H1 (cell line): ENCODE measurements at regions not wholly inside any gene's neighbourhood (a gene's known extent, or its start where the extent isn't known, plus 50 kb on each side); places are given as distances from the start of the nearest gene placed in this dataset.

ENCODE experiments used
- CTCF ChIA-PET: fragments of 300-600 bp; sonication (Branson Sonifier 250); formaldehyde crosslinking; loops from one replicate; lab custom pipeline; 2021; ENCODE audit not compliant: partially characterized antibody; lab: Charles Lee
- POLR2A ChIA-PET: fragments of 300-600 bp; sonication (Branson Sonifier 250); formaldehyde crosslinking; loops from one replicate; lab custom pipeline; 2021; ENCODE audit warnings: inconsistent platforms; ENCODE audit not compliant: partially characterized antibody; lab: Charles Lee
- DNase-seq, 2 experiments: peaks; one replicate each; pipeline versions ENCODE4 v3.0.0 to v3.0.0-alpha.2; 2010 to 2022; ENCODE audit warnings: low spot score in 2 of 2, low read depth in 1 of 2, mixed read lengths in 1 of 2
- FAIRE-seq: peaks from 2 replicates; lab custom pipeline; 2011; peaks lifted over from hg19 to GRCh38; lab: Jason Lieb, UNC
- H2AFZ ChIP-seq: 2 replicates; pipeline ENCODE4 v1.8.1; 2012; ENCODE audit warnings: low read length, inconsistent platforms
- H2AK5ac ChIP-seq: 2 replicates; pipeline ENCODE4 v1.6.1; 2013; ENCODE audit warnings: low read depth, low read length
- H2BK120ac ChIP-seq: replicated peaks from 2 replicates; pipeline ENCODE3; 2013; ENCODE audit warnings: low read depth, low read length, inconsistent platforms
- H2BK12ac ChIP-seq: 2 replicates; pipeline ENCODE4 v1.6.1; 2013; ENCODE audit warnings: low read depth, low read length
- H2BK15ac ChIP-seq: 2 replicates; pipeline ENCODE4 v1.6.1; 2013; ENCODE audit warnings: low read length
- H2BK20ac ChIP-seq: 2 replicates; pipeline ENCODE4 v1.6.1; 2013; ENCODE audit warnings: low read length
- H2BK5ac ChIP-seq: 2 replicates; pipeline ENCODE4 v1.6.1; 2013; ENCODE audit warnings: low read depth, low read length
- H3K14ac ChIP-seq: 2 replicates; pipeline ENCODE4 v1.6.1; 2013; ENCODE audit warnings: inconsistent platforms; ENCODE audit not compliant: insufficient read length
- H3K18ac ChIP-seq: 2 replicates; pipeline ENCODE4 v1.6.1; 2013; ENCODE audit warnings: low read length; ENCODE audit errors: extremely low read depth
- H3K23ac ChIP-seq: 2 replicates; pipeline ENCODE4 v1.6.1; 2013; ENCODE audit warnings: inconsistent platforms; ENCODE audit not compliant: insufficient read length
- H3K23me2 ChIP-seq: 2 replicates; pipeline ENCODE4 v1.6.1; 2013; ENCODE audit warnings: low read depth, low read length
- H3K27ac ChIP-seq: 2 replicates; pipeline ENCODE4 v1.6.1; 2011; ENCODE audit warnings: low read depth, low read length, inconsistent platforms
- H3K27me3 ChIP-seq, 4 experiments: replicated peaks in 1 of 4; 1 replicate in 1 of 4; 2 replicates in 3 of 4; pipeline versions ENCODE4 v1.6.1 to v1.8.1; 2011 to 2013; ENCODE audit warnings: low read length in 3 of 4, mild to moderate bottlenecking in 3 of 4, inconsistent platforms in 2 of 4, mixed read lengths in 2 of 4, moderate library complexity in 1 of 4; ENCODE audit not compliant: control insufficient read depth in 3 of 4, insufficient read depth in 3 of 4; ENCODE audit errors: extremely low read depth in 1 of 4
- H3K36me3 ChIP-seq, 4 experiments: 2 replicates each; pipeline versions ENCODE4 v1.6.1 to v1.8.1; 2011 to 2013; ENCODE audit warnings: mild to moderate bottlenecking in 4 of 4, low read length in 3 of 4, moderate library complexity in 2 of 4, control low read depth in 1 of 4, inconsistent platforms in 1 of 4; ENCODE audit not compliant: insufficient read depth in 4 of 4, control insufficient read depth in 2 of 4
- H3K4ac ChIP-seq: replicated peaks from 2 replicates; pipeline ENCODE3; 2013; ENCODE audit warnings: low read length, low read depth, mixed read lengths, inconsistent platforms; ENCODE audit not compliant: insufficient read length
- H3K4me1 ChIP-seq, 4 experiments: replicated peaks in 1 of 4; 1 replicate in 1 of 4; 2 replicates in 3 of 4; pipeline versions ENCODE4 v1.6.1 to v1.8.1; 2011 to 2013; ENCODE audit warnings: low read length in 3 of 4, inconsistent platforms in 2 of 4, mixed read lengths in 1 of 4; ENCODE audit not compliant: insufficient read depth in 4 of 4, control insufficient read depth in 3 of 4
- H3K4me2 ChIP-seq, 2 experiments: 2 replicates each; pipeline versions ENCODE4 v1.6.1 to v1.8.1; 2011 to 2013; ENCODE audit warnings: low read depth in 2 of 2, low read length in 2 of 2, control low read depth in 1 of 2, inconsistent platforms in 1 of 2, mild to moderate bottlenecking in 1 of 2; ENCODE audit not compliant: insufficient read depth in 1 of 2
- H3K4me3 ChIP-seq, 4 experiments: fragments of 200-600, 300-600 bp in 1 of 4; sonication (generic), shearing (Covaris generic), sonication (Bioruptor Twin) in 1 of 4; 2 replicates each; pipeline versions ENCODE4 v1.5.1 to v1.8.1; 2011 to 2016; ENCODE audit warnings: low read length in 4 of 4, low read depth in 3 of 4, control low read depth in 2 of 4, inconsistent platforms in 2 of 4, mild to moderate bottlenecking in 2 of 4, mixed read lengths in 1 of 4, moderate library complexity in 1 of 4; ENCODE audit not compliant: insufficient read depth in 2 of 4; ENCODE audit errors: extremely low read depth in 1 of 4
- H3K56ac ChIP-seq: replicated peaks from 2 replicates; pipeline ENCODE3; 2013; ENCODE audit warnings: low read depth, mild to moderate bottlenecking, mixed read lengths, low read length, inconsistent platforms; ENCODE audit not compliant: insufficient read length
- H3K79me1 ChIP-seq: 2 replicates; pipeline ENCODE4 v1.6.1; 2013; ENCODE audit warnings: low read depth, low read length, control low read depth
- H3K79me2 ChIP-seq, 2 experiments: 2 replicates each; pipeline versions ENCODE4 v1.6.1 to v1.8.1; 2012 to 2013; ENCODE audit warnings: low read length in 2 of 2, mild to moderate bottlenecking in 2 of 2, inconsistent platforms in 1 of 2; ENCODE audit not compliant: insufficient read depth in 2 of 2, control insufficient read depth in 1 of 2
- H3K9ac ChIP-seq, 4 experiments: replicated peaks in 1 of 4; 1 replicate in 1 of 4; 2 replicates in 3 of 4; pipeline versions ENCODE4 v1.6.1 to v1.8.1; 2011 to 2013; ENCODE audit warnings: low read depth in 3 of 4, low read length in 3 of 4, control low read depth in 2 of 4, mild to moderate bottlenecking in 2 of 4, moderate library complexity in 2 of 4, inconsistent platforms in 1 of 4; ENCODE audit errors: extremely low read depth in 1 of 4
- H3K9me3 ChIP-seq, 2 experiments: 2 replicates each; pipeline versions ENCODE4 v1.6.1 to v1.8.1; 2012 to 2013; ENCODE audit warnings: mild to moderate bottlenecking in 2 of 2, moderate library complexity in 2 of 2, control low read depth in 1 of 2, inconsistent platforms in 1 of 2, low read depth in 1 of 2, low read length in 1 of 2, mixed read lengths in 1 of 2; ENCODE audit not compliant: insufficient read depth in 2 of 2
- H4K20me1 ChIP-seq, 2 experiments: replicated peaks in 1 of 2; 2 replicates each; pipeline versions ENCODE3 to v1.8.1; 2011 to 2013; ENCODE audit warnings: inconsistent platforms in 2 of 2, low read length in 2 of 2, mild to moderate bottlenecking in 1 of 2; ENCODE audit not compliant: insufficient read depth in 2 of 2, control insufficient read depth in 1 of 2
- H4K5ac ChIP-seq: 2 replicates; pipeline ENCODE4 v1.6.1; 2013; ENCODE audit warnings: low read length, low read depth, mixed read lengths, inconsistent platforms; ENCODE audit not compliant: insufficient read length
- H4K8ac ChIP-seq: 2 replicates; pipeline ENCODE4 v1.8.0; 2013; ENCODE audit warnings: mild to moderate bottlenecking, moderate library complexity, low read length, inconsistent platforms; ENCODE audit not compliant: insufficient read depth; ENCODE audit errors: extremely low read depth
- H4K91ac ChIP-seq: replicated peaks from 2 replicates; pipeline ENCODE3; 2013; ENCODE audit warnings: low read length, mixed read lengths, inconsistent platforms; ENCODE audit not compliant: insufficient read length
- CBX5 ChIP-seq: fragments of 300-800, 300-1000 bp; sonication (generic); IDR thresholded peaks from 2 replicates; pipeline ENCODE4 v1.7.1; 2016; ENCODE audit warnings: antibody characterized with exemption, low read length, low read depth
- CEBPB ChIP-seq: IDR thresholded peaks from 2 replicates; pipeline ENCODE4 v1.6.1; 2012; ENCODE audit warnings: low read depth, low read length
- POLR2AphosphoS5 ChIP-seq: IDR thresholded peaks from 2 replicates; pipeline ENCODE4 v1.6.1; 2011; ENCODE audit warnings: low read depth, low read length
- RBBP5 ChIP-seq: IDR thresholded peaks from 2 replicates; pipeline ENCODE4 v1.7.1; 2012; ENCODE audit warnings: low read depth, mild to moderate bottlenecking, inconsistent platforms, low read length, moderate library complexity, borderline replicate concordance
- RNF2 ChIP-seq: fragments of 200-900, 300-1000 bp; sonication (generic); IDR thresholded peaks from 2 replicates; pipeline ENCODE4 v1.7.1; 2016; ENCODE audit warnings: borderline replicate concordance, low read depth, mild to moderate bottlenecking, antibody characterized with exemption, low read length; ENCODE audit not compliant: poor library complexity, severe bottlenecking; ENCODE audit errors: missing control alignments
- SIX5 ChIP-seq: IDR thresholded peaks from 2 replicates; pipeline ENCODE4 v1.6.1; 2011; ENCODE audit warnings: mild to moderate bottlenecking, low read depth, low read length
- WGBS, 2 experiments: shearing (Covaris generic) in 1 of 2; methylation state at CpG; one replicate each; pipeline versions ENCODE4 v1.1.6 to v1.1.7; 2013 to 2015; ENCODE audit warnings: low lambda C conversion rate in 2 of 2, mixed read lengths in 2 of 2, inconsistent platforms in 1 of 2, low coverage in 1 of 2, missing lambda C conversion rate in 1 of 2; ENCODE audit not compliant: insufficient replicate concordance in 2 of 2, insufficient coverage in 1 of 2, insufficient read length in 1 of 2; ENCODE audit errors: extremely low coverage in 1 of 2, missing lambda C conversion rate in 1 of 2; 5-methylcytosine and 5-hydroxymethylcytosine counted together

DNA sequence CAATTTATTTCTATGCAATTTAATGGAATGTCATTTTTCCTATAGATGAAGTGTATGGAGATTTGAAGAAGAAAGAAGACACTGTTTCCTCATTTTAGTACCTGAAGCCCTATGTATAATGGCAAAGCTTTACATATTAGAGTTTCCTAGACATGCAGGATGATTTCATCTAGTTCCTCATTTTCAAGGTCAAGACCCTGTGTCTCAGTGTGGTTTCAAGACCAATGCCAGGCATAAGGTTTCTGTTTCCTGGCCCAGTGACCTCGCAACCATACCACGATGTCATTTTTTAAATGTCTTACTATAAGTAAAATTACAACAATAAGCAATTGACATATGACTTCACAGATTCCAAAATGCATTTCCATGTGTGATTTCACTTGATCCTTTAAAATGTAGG lies 336.5 kb upstream of the PRKCQ start:
- Histone ChIP-seq H2BK5ac (no peak overlapping the region), H3K9ac (no peak overlapping the region), H4K91ac (no peak overlapping the region), H3K14ac (no peak overlapping the region), H2BK12ac (no peak overlapping the region), H3K27ac (no peak overlapping the region), H2AK5ac (no peak overlapping the region), H3K79me2 (no peaks in the 10 kb centered on the region), H3K9me3 (no peaks in the 10 kb centered on the region), H2BK15ac (no peak overlapping the region), H3K23ac (no peak overlapping the region), H2BK20ac (no peak overlapping the region), H3K36me3 (no peaks in the 10 kb centered on the region), H3K23me2 (peaks cover 2% of the 10 kb centered on the region; the same call in 1 of the 2 replicates), H4K8ac (no peak overlapping the region), H2BK120ac (no peak overlapping the region), H3K4me1 (no peaks in the 10 kb centered on the region), H3K56ac (no peak overlapping the region), H4K20me1 (no peaks in the 10 kb centered on the region), H2AFZ (no peak overlapping the region), H3K4me3 (no peak overlapping the region), H3K79me1 (no peaks in the 10 kb centered on the region), H3K4me2 (no peak overlapping the region), H4K5ac (no peak overlapping the region), H3K27me3 (no peaks in the 10 kb centered on the region), H3K4ac (no peak overlapping the region), H3K18ac (no peak overlapping the region)
- TF ChIP-seq RBBP5 (no peak), POLR2AphosphoS5 (no peak), SIX5 (no peak), RNF2 (no peak), CBX5 (no peak), CEBPB (no peak)
- DNase-seq (no peak), FAIRE-seq (no peak)
- 96% methylated on average over 2 of the region's 2 CpGs; no CpG with 5 or more reads in 1 of the 2 experiments for WGBS, 2 experiments
- POLR2A ChIA-PET, result no interaction called here
- CTCF ChIA-PET, result interaction anchor here (1.1 kb wide), 1 partner anchor 27 kb away, joined by 5 read pairs; no protein-coding TSS in a partner anchor
